OCI-LY1 (cell line): ENCODE measurements at regions not wholly inside any gene's neighbourhood (a gene's known extent, or its start where the extent isn't known, plus 50 kb on each side); places are given as distances from the start of the nearest gene placed in this dataset.

Experiments
- CTCF ChIP-seq: fragments of 200-600 bp; sonication (generic), shearing (Covaris generic); IDR thresholded peaks from 2 replicates; pipeline ENCODE4 v1.5.1; 2017; ENCODE audit warnings: mild to moderate bottlenecking, antibody characterized with exemption, low read length, moderate library complexity, mixed read lengths
- EZH2 ChIP-seq: fragments of 200-600 bp; sonication (generic), shearing (Covaris generic); IDR thresholded peaks from 2 replicates; pipeline ENCODE4 v1.8.0; 2017; ENCODE audit warnings: borderline replicate concordance, mixed run types, mild to moderate bottlenecking, antibody characterized with exemption, low read length, moderate library complexity, mixed read lengths

GRCh38 chr7:94769724-94770123 is 113.8 kb upstream of the SGCE start:
- TF ChIP-seq CTCF: no peak
- TF ChIP-seq EZH2: no peak
